ENCODE measurements at regions not wholly inside any gene's neighbourhood (a gene's known extent, or its start where the extent isn't known, plus 50 kb on each side); places are given as distances from the start of the nearest gene placed in this dataset.

- no peaks in the 10 kb centered on the region for H4K20me1 ChIP-seq
- H3K4me2 ChIP-seq, result no peak overlapping the region
- H3K4me3 ChIP-seq, result no peak overlapping the region
- H3K9me3 ChIP-seq, result no peaks in the 10 kb centered on the region
- no peaks in the 10 kb centered on the region for H3K4me1 ChIP-seq
- H3K27me3 ChIP-seq, result no peaks in the 10 kb centered on the region
- no peak overlapping the region for H3K9ac ChIP-seq
- H3K36me3 ChIP-seq, result no peaks in the 10 kb centered on the region
- H3K27ac ChIP-seq, result no peak overlapping the region
- TF ChIP-seq Cebpa-rat (IDR thresholded peaks at IDR 0.05), result no peak
These were observed 435.7 kb downstream of the GXYLT1 start for GRCh38 chr12:41709012-41709411.

- H3K4me1 ChIP-seq, result no peaks in the 10 kb centered on the region
- TF ChIP-seq Cebpa-rat (IDR thresholded peaks at IDR 0.05), result no peak
- H3K4me2 ChIP-seq, result no peak overlapping the region
- no peaks in the 10 kb centered on the region for H4K20me1 ChIP-seq
- H3K27me3 ChIP-seq, result no peaks in the 10 kb centered on the region
- no peaks in the 10 kb centered on the region for H3K9me3 ChIP-seq
- no peak overlapping the region for H3K9ac ChIP-seq
- H3K36me3 ChIP-seq, result no peaks in the 10 kb centered on the region
- H3K27ac ChIP-seq, result no peak overlapping the region
- H3K4me3 ChIP-seq, result no peak overlapping the region
These were observed 438.3 kb downstream of the GXYLT1 start for GRCh38 chr12:41706376-41706775.

DNA sequence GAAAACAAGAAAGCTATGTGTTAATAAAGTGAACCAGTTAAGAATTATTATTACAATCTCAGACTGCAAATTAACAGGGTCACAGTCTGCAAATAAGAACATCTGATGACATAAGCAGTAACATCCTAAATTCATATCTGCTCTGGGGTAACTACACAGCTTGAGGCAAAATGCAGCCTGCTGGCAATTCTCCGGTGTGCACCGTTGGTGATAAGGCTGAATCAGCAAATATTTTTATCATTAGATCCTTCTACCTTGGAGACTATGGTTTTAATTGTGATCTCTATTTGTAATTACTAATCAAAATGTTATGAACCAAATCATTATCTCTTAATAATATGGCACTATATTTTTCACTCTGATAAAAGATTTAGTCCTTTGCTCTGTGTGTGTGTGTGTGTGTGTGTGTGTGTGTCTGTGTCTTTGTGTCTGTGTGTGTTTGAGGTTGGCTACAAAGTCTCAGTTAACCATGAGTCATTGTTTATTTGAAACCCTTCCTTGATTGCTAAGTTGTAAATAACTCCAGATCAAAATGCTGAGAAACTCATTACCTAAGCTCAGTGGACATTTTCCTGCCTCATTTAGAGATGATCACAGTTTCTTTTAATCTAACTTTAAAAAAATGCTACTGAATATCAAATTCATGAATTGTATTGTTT, 442.6 kb downstream of the GXYLT1 start:
- H3K27ac ChIP-seq, result no peak overlapping the region
- H3K27me3 ChIP-seq, result no peaks in the 10 kb centered on the region
- H3K4me1 ChIP-seq, result no peaks in the 10 kb centered on the region
- H3K4me3 ChIP-seq, result no peak overlapping the region
- H3K9ac ChIP-seq, result no peak overlapping the region
- no peak overlapping the region for H3K4me2 ChIP-seq
- TF ChIP-seq Cebpa-rat (IDR thresholded peaks at IDR 0.05), result no peak
- no peaks in the 10 kb centered on the region for H4K20me1 ChIP-seq
- H3K36me3 ChIP-seq, result no peaks in the 10 kb centered on the region
- H3K9me3 ChIP-seq, result no peaks in the 10 kb centered on the region

GRCh38 chr12:41700940-41701339, 443.7 kb downstream of the GXYLT1 start:
- no peak for TF ChIP-seq Cebpa-rat (IDR thresholded peaks at IDR 0.05)
- H3K9ac ChIP-seq, result no peak overlapping the region
- no peaks in the 10 kb centered on the region for H3K36me3 ChIP-seq
- H3K27me3 ChIP-seq, result no peaks in the 10 kb centered on the region
- no peak overlapping the region for H3K27ac ChIP-seq
- no peaks in the 10 kb centered on the region for H4K20me1 ChIP-seq
- H3K4me2 ChIP-seq, result no peak overlapping the region
- no peaks in the 10 kb centered on the region for H3K4me1 ChIP-seq
- H3K4me3 ChIP-seq, result no peak overlapping the region
- H3K9me3 ChIP-seq, result no peaks in the 10 kb centered on the region

- Histone ChIP-seq H4K20me1 (no peaks in the 10 kb centered on the region), H3K4me1 (no peaks in the 10 kb centered on the region), H3K9ac (no peak overlapping the region), H3K27me3 (no peaks in the 10 kb centered on the region), H3K4me2 (no peak overlapping the region), H3K36me3 (no peaks in the 10 kb centered on the region), H3K9me3 (no peaks in the 10 kb centered on the region), H3K27ac (no peak overlapping the region), H3K4me3 (no peak overlapping the region)
- TF ChIP-seq Cebpa-rat (IDR thresholded peaks at IDR 0.05), result no peak
These were observed 445.0 kb downstream of the GXYLT1 start for GRCh38 chr12:41699658-41700057.

DNA sequence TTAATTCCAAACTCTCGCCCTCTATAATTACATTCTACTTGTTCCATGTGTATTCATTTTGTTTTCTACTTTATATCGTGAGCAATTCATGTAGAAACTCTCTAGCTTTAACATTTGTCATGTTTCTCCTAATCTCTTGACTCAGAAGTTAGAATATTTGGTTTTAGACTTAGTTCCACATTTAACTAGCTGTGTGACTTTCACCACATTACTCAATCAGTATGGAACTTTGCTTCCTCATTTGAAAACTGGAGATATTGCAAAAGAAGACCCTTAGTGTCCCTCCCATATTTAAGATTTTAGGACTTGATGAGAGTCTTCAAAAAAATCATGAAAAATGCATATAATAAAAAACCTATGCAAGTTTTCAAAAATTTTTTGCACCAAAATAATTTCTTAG, 447.5 kb downstream of the GXYLT1 start:
- Histone ChIP-seq H4K20me1 (no peaks in the 10 kb centered on the region), H3K27me3 (no peaks in the 10 kb centered on the region), H3K36me3 (no peaks in the 10 kb centered on the region), H3K9ac (no peak overlapping the region), H3K27ac (no peak overlapping the region), H3K9me3 (no peaks in the 10 kb centered on the region), H3K4me1 (no peaks in the 10 kb centered on the region), H3K4me2 (no peak overlapping the region), H3K4me3 (no peak overlapping the region)
- no peak for TF ChIP-seq Cebpa-rat (IDR thresholded peaks at IDR 0.05)

GRCh38 chr12:41684997-41685396, 459.7 kb downstream of the GXYLT1 start:
- H3K27me3 ChIP-seq, result no peaks in the 10 kb centered on the region
- no peak overlapping the region for H3K4me3 ChIP-seq
- no peak overlapping the region for H3K9ac ChIP-seq
- TF ChIP-seq Cebpa-rat (IDR thresholded peaks at IDR 0.05), result no peak
- no peaks in the 10 kb centered on the region for H4K20me1 ChIP-seq
- H3K36me3 ChIP-seq, result no peaks in the 10 kb centered on the region
- no peak overlapping the region for H3K27ac ChIP-seq
- H3K4me1 ChIP-seq, result no peaks in the 10 kb centered on the region
- no peak overlapping the region for H3K4me2 ChIP-seq
- H3K9me3 ChIP-seq, result no peaks in the 10 kb centered on the region

GRCh38 chr12:41683513-41684240, 461.0 kb downstream of the GXYLT1 start:
- H3K4me2 ChIP-seq, result no peak overlapping the region

DNA sequence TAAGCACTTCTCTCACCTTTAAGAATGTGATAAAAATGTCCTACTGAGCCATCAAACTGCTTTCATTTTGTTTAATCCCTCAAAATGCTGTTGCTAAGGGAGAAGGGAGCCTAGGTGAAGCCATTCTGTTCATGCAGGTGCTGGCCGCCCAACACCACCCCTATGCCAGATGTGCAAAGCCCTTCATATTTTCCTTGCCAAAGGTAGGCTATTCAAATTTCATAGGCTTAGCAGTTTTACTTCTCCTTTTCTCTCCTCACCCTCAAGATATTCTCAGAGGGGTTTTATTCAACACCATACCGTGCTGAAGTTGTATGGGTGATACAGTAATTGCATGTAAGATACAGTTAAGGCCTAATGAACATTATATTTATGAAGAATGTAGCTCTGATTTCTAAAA, 461.7 kb downstream of the GXYLT1 start:
- H3K27ac ChIP-seq, result no peak overlapping the region
- no peak overlapping the region for H3K4me3 ChIP-seq
- H3K4me1 ChIP-seq, result no peaks in the 10 kb centered on the region
- no peak overlapping the region for H3K9ac ChIP-seq
- H4K20me1 ChIP-seq, result no peaks in the 10 kb centered on the region
- no peaks in the 10 kb centered on the region for H3K9me3 ChIP-seq
- TF ChIP-seq Cebpa-rat (IDR thresholded peaks at IDR 0.05), result no peak
- no peaks in the 10 kb centered on the region for H3K36me3 ChIP-seq
- no peaks in the 10 kb centered on the region for H3K27me3 ChIP-seq
- H3K4me2 ChIP-seq, result no peak overlapping the region

More at GRCh38 chr12:41683513-41684240, 461.0 kb downstream of the GXYLT1 start:
- H3K4me3 ChIP-seq, result no peak overlapping the region
- no peaks in the 10 kb centered on the region for H3K27me3 ChIP-seq
- no peaks in the 10 kb centered on the region for H3K9me3 ChIP-seq
- no peaks in the 10 kb centered on the region for H4K20me1 ChIP-seq
- H3K36me3 ChIP-seq, result no peaks in the 10 kb centered on the region
- no peak overlapping the region for H3K27ac ChIP-seq
- H3K4me1 ChIP-seq, result no peaks in the 10 kb centered on the region
- H3K9ac ChIP-seq, result no peak overlapping the region
- no peak for TF ChIP-seq Cebpa-rat (IDR thresholded peaks at IDR 0.05)

- Histone ChIP-seq H3K9ac (no peak overlapping the region), H4K20me1 (no peaks in the 10 kb centered on the region), H3K27ac (no peak overlapping the region), H3K4me2 (no peak overlapping the region), H3K36me3 (no peaks in the 10 kb centered on the region), H3K9me3 (no peaks in the 10 kb centered on the region), H3K4me1 (no peaks in the 10 kb centered on the region), H3K4me3 (no peak overlapping the region), H3K27me3 (no peaks in the 10 kb centered on the region)
- no peak for TF ChIP-seq Cebpa-rat (IDR thresholded peaks at IDR 0.05)
These were observed 462.8 kb downstream of the GXYLT1 start for GRCh38 chr12:41681898-41682297.

Data from BLaER1 (cell line).